ENCODE measurements at regions not wholly inside any gene's neighbourhood (a gene's known extent, or its start where the extent isn't known, plus 50 kb on each side); places are given as distances from the start of the nearest gene placed in this dataset.

DNA sequence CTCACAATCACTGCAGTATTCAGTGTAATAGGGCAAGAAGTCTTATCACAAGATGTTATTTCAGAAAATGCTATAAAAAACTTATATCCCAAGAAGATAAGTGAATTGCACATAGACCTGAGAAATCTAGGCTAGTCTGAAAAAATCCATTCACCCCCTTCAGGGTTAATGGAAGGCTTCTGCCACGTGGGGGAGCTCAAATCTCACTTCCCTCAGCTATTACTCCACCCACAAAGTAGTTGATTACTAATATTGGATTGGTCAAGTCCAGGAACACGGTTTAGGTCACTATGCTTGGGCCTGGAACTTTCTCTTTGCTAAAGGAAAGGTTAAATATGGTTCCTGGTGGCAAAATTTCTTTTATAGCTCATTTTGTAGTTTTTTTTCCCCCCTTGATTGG, 51.2 kb upstream of the ADAM23 start:
- TF ChIP-seq POLR2A (IDR thresholded peaks at IDR 0.05; ENCODE audit: borderline replicate concordance, extremely low read depth, insufficient read depth, insufficient read length), result no peak
- TF ChIP-seq, protein P1, sequence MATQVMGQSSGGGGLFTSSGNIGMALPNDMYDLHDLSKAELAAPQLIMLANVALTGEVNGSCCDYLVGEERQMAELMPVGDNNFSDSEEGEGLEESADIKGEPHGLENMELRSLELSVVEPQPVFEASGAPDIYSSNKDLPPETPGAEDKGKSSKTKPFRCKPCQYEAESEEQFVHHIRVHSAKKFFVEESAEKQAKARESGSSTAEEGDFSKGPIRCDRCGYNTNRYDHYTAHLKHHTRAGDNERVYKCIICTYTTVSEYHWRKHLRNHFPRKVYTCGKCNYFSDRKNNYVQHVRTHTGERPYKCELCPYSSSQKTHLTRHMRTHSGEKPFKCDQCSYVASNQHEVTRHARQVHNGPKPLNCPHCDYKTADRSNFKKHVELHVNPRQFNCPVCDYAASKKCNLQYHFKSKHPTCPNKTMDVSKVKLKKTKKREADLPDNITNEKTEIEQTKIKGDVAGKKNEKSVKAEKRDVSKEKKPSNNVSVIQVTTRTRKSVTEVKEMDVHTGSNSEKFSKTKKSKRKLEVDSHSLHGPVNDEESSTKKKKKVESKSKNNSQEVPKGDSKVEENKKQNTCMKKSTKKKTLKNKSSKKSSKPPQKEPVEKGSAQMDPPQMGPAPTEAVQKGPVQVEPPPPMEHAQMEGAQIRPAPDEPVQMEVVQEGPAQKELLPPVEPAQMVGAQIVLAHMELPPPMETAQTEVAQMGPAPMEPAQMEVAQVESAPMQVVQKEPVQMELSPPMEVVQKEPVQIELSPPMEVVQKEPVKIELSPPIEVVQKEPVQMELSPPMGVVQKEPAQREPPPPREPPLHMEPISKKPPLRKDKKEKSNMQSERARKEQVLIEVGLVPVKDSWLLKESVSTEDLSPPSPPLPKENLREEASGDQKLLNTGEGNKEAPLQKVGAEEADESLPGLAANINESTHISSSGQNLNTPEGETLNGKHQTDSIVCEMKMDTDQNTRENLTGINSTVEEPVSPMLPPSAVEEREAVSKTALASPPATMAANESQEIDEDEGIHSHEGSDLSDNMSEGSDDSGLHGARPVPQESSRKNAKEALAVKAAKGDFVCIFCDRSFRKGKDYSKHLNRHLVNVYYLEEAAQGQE (IDR thresholded peaks at IDR 0.05; ENCODE audit: low read depth), result no peak
- TF ChIP-seq RAD21 (IDR thresholded peaks at IDR 0.05; ENCODE audit: low read depth), result peak; percentile 82
- TF ChIP-seq POLR2AphosphoS5 (IDR thresholded peaks at IDR 0.05; ENCODE audit: low read depth, low read length), result no peak
- TF ChIP-seq, protein P2, sequence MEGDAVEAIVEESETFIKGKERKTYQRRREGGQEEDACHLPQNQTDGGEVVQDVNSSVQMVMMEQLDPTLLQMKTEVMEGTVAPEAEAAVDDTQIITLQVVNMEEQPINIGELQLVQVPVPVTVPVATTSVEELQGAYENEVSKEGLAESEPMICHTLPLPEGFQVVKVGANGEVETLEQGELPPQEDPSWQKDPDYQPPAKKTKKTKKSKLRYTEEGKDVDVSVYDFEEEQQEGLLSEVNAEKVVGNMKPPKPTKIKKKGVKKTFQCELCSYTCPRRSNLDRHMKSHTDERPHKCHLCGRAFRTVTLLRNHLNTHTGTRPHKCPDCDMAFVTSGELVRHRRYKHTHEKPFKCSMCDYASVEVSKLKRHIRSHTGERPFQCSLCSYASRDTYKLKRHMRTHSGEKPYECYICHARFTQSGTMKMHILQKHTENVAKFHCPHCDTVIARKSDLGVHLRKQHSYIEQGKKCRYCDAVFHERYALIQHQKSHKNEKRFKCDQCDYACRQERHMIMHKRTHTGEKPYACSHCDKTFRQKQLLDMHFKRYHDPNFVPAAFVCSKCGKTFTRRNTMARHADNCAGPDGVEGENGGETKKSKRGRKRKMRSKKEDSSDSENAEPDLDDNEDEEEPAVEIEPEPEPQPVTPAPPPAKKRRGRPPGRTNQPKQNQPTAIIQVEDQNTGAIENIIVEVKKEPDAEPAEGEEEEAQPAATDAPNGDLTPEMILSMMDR (IDR thresholded peaks at IDR 0.05 in 2 of 3, conservative IDR thresholded peaks at IDR 0.05 in 1 of 3; ENCODE audit: borderline replicate concordance in 1 of 3, insufficient read depth in 1 of 3, low read depth in 2 of 3, low read length in 2 of 3), result peak; percentile 57 to 72 (median 65); a peak in 5 of 6 replicates
- no peak for TF ChIP-seq EZH2phosphoT487 (IDR thresholded peaks at IDR 0.05; ENCODE audit: borderline replicate concordance)
- TF ChIP-seq EZH2 (IDR thresholded peaks at IDR 0.05), result no peak
- TF ChIP-seq SP1 (IDR thresholded peaks at IDR 0.05; ENCODE audit: low read depth), result no peak
- no peak for TF ChIP-seq JUND (IDR thresholded peaks at IDR 0.05)
- TF ChIP-seq YY1 (IDR thresholded peaks at IDR 0.05; ENCODE audit: extremely low read depth, insufficient replicate concordance, low read depth, low read length), result no peak
- 0 out of 2 replicates have a peak, but pooled peaks have one; percentile 12 for TF ChIP-seq CEBPB (IDR thresholded peaks at IDR 0.05; ENCODE audit: low read depth)
- TF ChIP-seq, protein P3, sequence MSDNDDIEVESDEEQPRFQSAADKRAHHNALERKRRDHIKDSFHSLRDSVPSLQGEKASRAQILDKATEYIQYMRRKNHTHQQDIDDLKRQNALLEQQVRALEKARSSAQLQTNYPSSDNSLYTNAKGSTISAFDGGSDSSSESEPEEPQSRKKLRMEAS (IDR thresholded peaks at IDR 0.05), result no peak
- TF ChIP-seq SRF (IDR thresholded peaks at IDR 0.05; ENCODE audit: low read depth), result no peak

All from HCT116 (cell line).